ENCODE measurements at regions not wholly inside any gene's neighbourhood (a gene's known extent, or its start where the extent isn't known, plus 50 kb on each side); places are given as distances from the start of the nearest gene placed in this dataset.

DNA sequence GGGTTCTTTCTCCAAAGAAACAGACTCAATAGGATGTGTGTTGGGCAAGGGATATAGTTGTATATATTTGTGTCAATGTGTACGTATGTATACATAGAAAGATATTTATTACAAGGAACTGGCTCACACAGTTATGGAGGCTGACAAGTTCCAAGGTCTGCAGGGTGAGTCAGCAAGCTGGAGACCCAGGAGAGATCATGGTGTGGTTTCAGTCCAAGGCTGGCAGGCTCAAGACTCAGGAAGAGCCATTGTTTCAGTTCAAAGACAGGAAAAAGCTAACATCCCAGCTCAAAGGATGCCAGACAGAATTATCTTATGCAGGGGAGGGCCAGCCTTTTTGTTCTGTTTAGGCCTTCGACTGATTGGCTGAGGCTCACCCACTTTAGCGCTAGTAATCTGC, 89.9 kb upstream of the RALGAPA2 start:
- Histone ChIP-seq H3K27ac (ENCODE audit: low read depth, low read length) (no peak overlapping the region), H3K79me2 (ENCODE audit: insufficient read depth, low read length) (no peaks in the 10 kb centered on the region), H3K9ac (ENCODE audit: low read length) (no peak overlapping the region), H3K9me3 (ENCODE audit: insufficient read depth, low read depth, low read length) (no peaks in the 10 kb centered on the region), H3K27me3 (ENCODE audit: insufficient read depth, low read length) (no peaks in the 10 kb centered on the region), H3K4me3 (ENCODE audit: insufficient read depth, low read depth, low read length) (no peak overlapping the region), H4K20me1 (ENCODE audit: insufficient read depth, low read length) (no peaks in the 10 kb centered on the region), H3K36me3 (ENCODE audit: insufficient read depth, low read length) (no peaks in the 10 kb centered on the region), H3K4me2 (ENCODE audit: low read length) (no peak overlapping the region), H3K4me1 (ENCODE audit: insufficient read depth, low read length) (no peaks in the 10 kb centered on the region), H2AFZ (ENCODE audit: low read depth, low read length) (no peak overlapping the region)
- no peak for TF ChIP-seq EZH2 (IDR thresholded peaks at IDR 0.05; ENCODE audit: insufficient read depth, low read length)
- TF ChIP-seq, protein P1, sequence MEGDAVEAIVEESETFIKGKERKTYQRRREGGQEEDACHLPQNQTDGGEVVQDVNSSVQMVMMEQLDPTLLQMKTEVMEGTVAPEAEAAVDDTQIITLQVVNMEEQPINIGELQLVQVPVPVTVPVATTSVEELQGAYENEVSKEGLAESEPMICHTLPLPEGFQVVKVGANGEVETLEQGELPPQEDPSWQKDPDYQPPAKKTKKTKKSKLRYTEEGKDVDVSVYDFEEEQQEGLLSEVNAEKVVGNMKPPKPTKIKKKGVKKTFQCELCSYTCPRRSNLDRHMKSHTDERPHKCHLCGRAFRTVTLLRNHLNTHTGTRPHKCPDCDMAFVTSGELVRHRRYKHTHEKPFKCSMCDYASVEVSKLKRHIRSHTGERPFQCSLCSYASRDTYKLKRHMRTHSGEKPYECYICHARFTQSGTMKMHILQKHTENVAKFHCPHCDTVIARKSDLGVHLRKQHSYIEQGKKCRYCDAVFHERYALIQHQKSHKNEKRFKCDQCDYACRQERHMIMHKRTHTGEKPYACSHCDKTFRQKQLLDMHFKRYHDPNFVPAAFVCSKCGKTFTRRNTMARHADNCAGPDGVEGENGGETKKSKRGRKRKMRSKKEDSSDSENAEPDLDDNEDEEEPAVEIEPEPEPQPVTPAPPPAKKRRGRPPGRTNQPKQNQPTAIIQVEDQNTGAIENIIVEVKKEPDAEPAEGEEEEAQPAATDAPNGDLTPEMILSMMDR (IDR thresholded peaks at IDR 0.05; ENCODE audit: insufficient read depth, low read depth, low read length): no peak
- DNase-seq (ENCODE audit: low read depth) (no peak), FAIRE-seq (no peak)
- H3K27ac Mint-ChIP-seq (ENCODE audit: unreplicated experiment): no peak overlapping the region
- H3K9me3 Mint-ChIP-seq (ENCODE audit: unreplicated experiment): no peaks in the 10 kb centered on the region
- H3K36me3 Mint-ChIP-seq (ENCODE audit: low read depth, unreplicated experiment): no peaks in the 10 kb centered on the region
- no peak overlapping the region for H3K4me3 Mint-ChIP-seq (ENCODE audit: unreplicated experiment)
- no peaks in the 10 kb centered on the region for H3K4me1 Mint-ChIP-seq (ENCODE audit: low read depth, unreplicated experiment)
- H3K27me3 Mint-ChIP-seq (ENCODE audit: low read depth, unreplicated experiment): peaks cover 2% of the 10 kb centered on the region

DNA sequence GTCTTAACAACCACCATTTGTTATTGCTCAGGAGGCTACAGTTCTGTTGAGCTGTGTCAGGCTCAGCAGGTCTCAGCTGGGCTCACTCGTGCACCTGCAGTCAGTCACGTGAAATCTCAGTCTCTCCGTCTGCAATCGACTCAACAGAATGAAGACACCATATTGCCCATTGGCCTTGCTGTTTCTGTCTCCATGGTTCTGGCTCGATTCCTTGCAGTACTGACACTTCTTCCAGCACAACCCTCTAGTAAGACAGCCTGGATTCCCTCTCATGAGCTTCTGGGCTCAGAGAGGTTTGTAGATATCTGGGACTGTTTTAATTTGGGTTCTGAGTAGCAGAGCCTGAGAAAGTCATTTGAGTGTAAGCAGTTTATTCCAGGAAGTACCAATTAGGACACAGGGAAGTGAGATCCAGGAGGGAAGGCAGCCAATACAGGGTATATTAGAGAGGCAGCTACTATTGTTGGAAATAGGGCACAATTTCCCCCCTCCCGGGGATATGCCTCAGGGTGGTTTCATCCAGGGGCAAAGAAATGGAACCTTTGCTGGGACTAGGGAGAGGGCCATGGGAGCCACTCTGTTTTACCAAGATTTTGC, 87.4 kb upstream of the RALGAPA2 start:
- no peaks in the 10 kb centered on the region for H3K27me3 ChIP-seq (ENCODE audit: insufficient read depth, low read length)
- H3K9ac ChIP-seq (ENCODE audit: low read length): no peak overlapping the region
- no peak overlapping the region for H3K4me3 ChIP-seq (ENCODE audit: insufficient read depth, low read depth, low read length)
- H3K4me2 ChIP-seq (ENCODE audit: low read length): no peak overlapping the region
- no peaks in the 10 kb centered on the region for H3K4me1 Mint-ChIP-seq (ENCODE audit: low read depth, unreplicated experiment)
- no peak overlapping the region for H3K4me3 Mint-ChIP-seq (ENCODE audit: unreplicated experiment)
- no peak for FAIRE-seq
- TF ChIP-seq, protein P1 (IDR thresholded peaks at IDR 0.05; ENCODE audit: insufficient read depth, low read depth, low read length): no peak
- TF ChIP-seq EZH2 (IDR thresholded peaks at IDR 0.05; ENCODE audit: insufficient read depth, low read length): no peak
- H4K20me1 ChIP-seq (ENCODE audit: insufficient read depth, low read length): no peaks in the 10 kb centered on the region
- no peak for DNase-seq (ENCODE audit: low read depth)
- no peak overlapping the region for H3K27ac Mint-ChIP-seq (ENCODE audit: unreplicated experiment)
- H3K9me3 ChIP-seq (ENCODE audit: insufficient read depth, low read depth, low read length): no peaks in the 10 kb centered on the region
- no peaks in the 10 kb centered on the region for H3K36me3 Mint-ChIP-seq (ENCODE audit: low read depth, unreplicated experiment)
- H2AFZ ChIP-seq (ENCODE audit: low read depth, low read length): no peak overlapping the region
- H3K36me3 ChIP-seq (ENCODE audit: insufficient read depth, low read length): no peaks in the 10 kb centered on the region
- H3K27me3 Mint-ChIP-seq (ENCODE audit: low read depth, unreplicated experiment): no peaks in the 10 kb centered on the region
- H3K4me1 ChIP-seq (ENCODE audit: insufficient read depth, low read length): no peaks in the 10 kb centered on the region
- no peaks in the 10 kb centered on the region for H3K79me2 ChIP-seq (ENCODE audit: insufficient read depth, low read length)
- no peak overlapping the region for H3K27ac ChIP-seq (ENCODE audit: low read depth, low read length)
- no peaks in the 10 kb centered on the region for H3K9me3 Mint-ChIP-seq (ENCODE audit: unreplicated experiment)

DNA sequence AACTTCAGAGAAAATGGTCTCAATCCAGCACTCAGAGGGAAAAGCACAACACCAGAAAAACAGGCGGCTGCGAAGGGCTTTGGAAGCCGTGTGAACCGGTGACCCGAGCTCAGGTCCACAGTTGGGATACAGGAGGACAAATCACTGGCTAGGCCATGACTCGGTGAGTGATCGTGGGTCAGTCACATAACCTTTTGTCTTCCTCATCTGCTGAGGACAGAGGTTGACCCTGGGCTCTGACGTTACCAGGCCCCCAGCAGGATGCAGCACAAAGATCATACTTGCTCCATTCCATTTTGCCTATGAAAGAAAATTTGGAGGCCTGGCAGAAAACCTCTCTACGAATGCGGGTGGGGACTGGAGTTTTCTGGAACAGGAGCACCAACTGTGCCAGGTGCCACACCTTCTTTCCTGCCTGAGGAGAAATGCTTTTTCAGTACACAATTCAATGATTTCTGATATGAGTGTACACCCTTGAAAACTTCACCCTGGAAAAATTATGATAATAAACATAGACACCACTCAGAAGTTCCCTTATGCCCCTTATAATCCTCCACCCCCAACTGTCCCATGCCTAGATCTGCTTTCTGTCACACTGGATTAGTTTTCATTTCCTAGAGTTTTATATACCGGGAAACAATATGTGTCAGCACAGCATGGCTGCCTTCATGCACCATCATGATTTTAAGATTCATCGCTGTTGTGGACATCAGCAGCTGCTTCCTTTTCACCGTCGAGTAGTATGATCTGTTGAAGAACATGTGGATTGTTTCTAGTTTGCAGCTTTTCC, 85.3 kb upstream of the RALGAPA2 start:
- Histone ChIP-seq H4K20me1 (ENCODE audit: insufficient read depth, low read length) (no peaks in the 10 kb centered on the region), H3K27ac (ENCODE audit: low read depth, low read length) (no peak overlapping the region), H3K9ac (ENCODE audit: low read length) (no peak overlapping the region), H3K36me3 (ENCODE audit: insufficient read depth, low read length) (no peaks in the 10 kb centered on the region), H3K9me3 (ENCODE audit: insufficient read depth, low read depth, low read length) (no peaks in the 10 kb centered on the region), H2AFZ (ENCODE audit: low read depth, low read length) (no peak overlapping the region), H3K4me2 (ENCODE audit: low read length) (no peak overlapping the region), H3K4me3 (ENCODE audit: insufficient read depth, low read depth, low read length) (no peak overlapping the region), H3K27me3 (ENCODE audit: insufficient read depth, low read length) (no peaks in the 10 kb centered on the region), H3K4me1 (ENCODE audit: insufficient read depth, low read length) (no peaks in the 10 kb centered on the region), H3K79me2 (ENCODE audit: insufficient read depth, low read length) (no peaks in the 10 kb centered on the region)
- H3K9me3 Mint-ChIP-seq (ENCODE audit: unreplicated experiment): no peaks in the 10 kb centered on the region
- peaks cover 12% of the 10 kb centered on the region for H3K27me3 Mint-ChIP-seq (ENCODE audit: low read depth, unreplicated experiment)
- no peaks in the 10 kb centered on the region for H3K4me1 Mint-ChIP-seq (ENCODE audit: low read depth, unreplicated experiment)
- TF ChIP-seq EZH2 (IDR thresholded peaks at IDR 0.05; ENCODE audit: insufficient read depth, low read length): no peak
- TF ChIP-seq, protein P1 (IDR thresholded peaks at IDR 0.05; ENCODE audit: insufficient read depth, low read depth, low read length): no peak
- no peak overlapping the region for H3K27ac Mint-ChIP-seq (ENCODE audit: unreplicated experiment)
- H3K4me3 Mint-ChIP-seq (ENCODE audit: unreplicated experiment): no peak overlapping the region
- no peaks in the 10 kb centered on the region for H3K36me3 Mint-ChIP-seq (ENCODE audit: low read depth, unreplicated experiment)
- no peak for DNase-seq (ENCODE audit: low read depth)
- no peak for FAIRE-seq
